ENCODE measurements at regions not wholly inside any gene's neighbourhood (a gene's known extent, or its start where the extent isn't known, plus 50 kb on each side); places are given as distances from the start of the nearest gene placed in this dataset.

- no peak for DNase-seq
- Histone ChIP-seq H3K4me3 (no peak overlapping the region), H3K36me3 (no peaks in the 10 kb centered on the region), H3K9me3 (no peaks in the 10 kb centered on the region), H3K4me1 (no peaks in the 10 kb centered on the region), H3K27ac (no peak overlapping the region), H3K27me3 (peaks cover 0 to 13% of the 10 kb centered on the region in 2 donors)
- TF ChIP-seq CTCF (IDR thresholded peaks at IDR 0.05), result no peak
- intact Hi-C loops (cut with DNase I; ENCODE audit: low total_unique reads), result no loop called here
Observed at GRCh38 chr6:1039191-1039590, 272.7 kb upstream of the FOXQ1 start.

- DNase-seq, result no peak
- no peak for TF ChIP-seq CTCF (IDR thresholded peaks at IDR 0.05)
Observed at GRCh38 chr6:1037430-1038202, 274.3 kb upstream of the FOXQ1 start.

GRCh38 chr6:1035401-1035800 is 276.5 kb upstream of the FOXQ1 start:
- peaks cover 0 to 6% (median 0%) of the 10 kb centered on the region in 3 donors for H3K9me3 ChIP-seq
- intact Hi-C loops (cut with DNase I; ENCODE audit: low total_unique reads), result no loop called here
- no peak overlapping the region for H3K27ac ChIP-seq
- H3K27me3 ChIP-seq, result peaks cover 0 to 3% of the 10 kb centered on the region in 2 donors
- no peak for TF ChIP-seq CTCF (IDR thresholded peaks at IDR 0.05)
- DNase-seq, result no peak
- no peaks in the 10 kb centered on the region for H3K36me3 ChIP-seq
- H3K4me1 ChIP-seq, result no peaks in the 10 kb centered on the region
- no peak overlapping the region for H3K4me3 ChIP-seq

More at GRCh38 chr6:1037430-1038202, 274.3 kb upstream of the FOXQ1 start:
- Histone ChIP-seq H3K36me3 (no peaks in the 10 kb centered on the region), H3K27me3 (peaks cover 0 to 6% of the 10 kb centered on the region in 2 donors), H3K4me1 (no peaks in the 10 kb centered on the region), H3K4me3 (no peak overlapping the region), H3K9me3 (peaks cover 0 to 1% (median 0%) of the 10 kb centered on the region in 3 donors), H3K27ac (no peak overlapping the region)
- intact Hi-C loops (cut with DNase I; ENCODE audit: low total_unique reads), result no loop called here

- Histone ChIP-seq H3K36me3 (no peaks in the 10 kb centered on the region), H3K4me1 (no peaks in the 10 kb centered on the region), H3K27ac (no peak overlapping the region), H3K4me3 (no peak overlapping the region), H3K27me3 (peaks cover 0 to 7% of the 10 kb centered on the region in 2 donors), H3K9me3 (peaks cover 0 to 6% (median 0%) of the 10 kb centered on the region in 3 donors)
- intact Hi-C loops (cut with DNase I; ENCODE audit: low total_unique reads), result no loop called here
- no peak for DNase-seq
- TF ChIP-seq CTCF (IDR thresholded peaks at IDR 0.05), result no peak
Observed at GRCh38 chr6:1031720-1032119, 280.2 kb upstream of the FOXQ1 start.

GRCh38 chr6:1029141-1029540 is 282.8 kb upstream of the FOXQ1 start:
- no peak overlapping the region for H3K4me3 ChIP-seq
- H3K9me3 ChIP-seq, result peaks cover 0 to 6% (median 0%) of the 10 kb centered on the region in 3 donors
- DNase-seq, result no peak
- intact Hi-C loops (cut with DNase I; ENCODE audit: low total_unique reads), result no loop called here
- no peaks in the 10 kb centered on the region for H3K36me3 ChIP-seq
- peaks cover 0 to 5% of the 10 kb centered on the region in 2 donors for H3K27me3 ChIP-seq
- H3K4me1 ChIP-seq, result no peaks in the 10 kb centered on the region
- TF ChIP-seq CTCF (IDR thresholded peaks at IDR 0.05), result no peak
- no peak overlapping the region for H3K27ac ChIP-seq
